Testis (tissue), 2 donors: ENCODE measurements at regions not wholly inside any gene's neighbourhood (a gene's known extent, or its start where the extent isn't known, plus 50 kb on each side); places are given as distances from the start of the nearest gene placed in this dataset.

Source experiments
- POLR2A ChIP-seq: fragments of 450-650 bp; IDR thresholded peaks from one replicate; pipeline ENCODE4 v1.6.1; 2017; ENCODE audit warnings: antibody characterized with exemption, mild to moderate bottlenecking, moderate library complexity
- TF ChIP-seq, protein P1 (sequence below), 3 experiments: fragments of 450-650 bp in 2 of 3; fragments of 200-600 bp in 1 of 3; sonication (generic) in 1 of 3; IDR thresholded peaks; one replicate each; pipeline ENCODE4 v1.5.1; 2016 to 2019; ENCODE audit warnings: antibody characterized with exemption in 3 of 3, mild to moderate bottlenecking in 2 of 3, moderate library complexity in 1 of 3

DNA sequence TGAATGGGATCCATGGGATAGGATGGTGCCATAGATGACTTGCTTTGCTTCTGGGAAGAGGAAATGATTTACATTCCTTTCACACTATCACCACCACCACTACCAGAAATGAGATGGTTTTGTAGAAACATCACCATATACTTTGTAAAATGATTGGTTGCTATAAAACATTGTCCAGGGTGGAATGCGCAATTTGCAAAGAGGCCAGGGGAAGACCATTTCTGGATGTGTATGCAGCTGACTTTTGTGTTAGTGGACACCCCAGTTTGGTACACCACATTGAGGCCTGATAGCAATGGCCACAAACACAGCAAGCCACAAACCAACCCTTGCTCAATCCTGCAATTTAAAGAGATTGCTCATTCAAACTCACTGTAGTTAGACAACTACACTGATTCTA, 56.7 kb upstream of the RCN1 start:
- TF ChIP-seq, protein P1, sequence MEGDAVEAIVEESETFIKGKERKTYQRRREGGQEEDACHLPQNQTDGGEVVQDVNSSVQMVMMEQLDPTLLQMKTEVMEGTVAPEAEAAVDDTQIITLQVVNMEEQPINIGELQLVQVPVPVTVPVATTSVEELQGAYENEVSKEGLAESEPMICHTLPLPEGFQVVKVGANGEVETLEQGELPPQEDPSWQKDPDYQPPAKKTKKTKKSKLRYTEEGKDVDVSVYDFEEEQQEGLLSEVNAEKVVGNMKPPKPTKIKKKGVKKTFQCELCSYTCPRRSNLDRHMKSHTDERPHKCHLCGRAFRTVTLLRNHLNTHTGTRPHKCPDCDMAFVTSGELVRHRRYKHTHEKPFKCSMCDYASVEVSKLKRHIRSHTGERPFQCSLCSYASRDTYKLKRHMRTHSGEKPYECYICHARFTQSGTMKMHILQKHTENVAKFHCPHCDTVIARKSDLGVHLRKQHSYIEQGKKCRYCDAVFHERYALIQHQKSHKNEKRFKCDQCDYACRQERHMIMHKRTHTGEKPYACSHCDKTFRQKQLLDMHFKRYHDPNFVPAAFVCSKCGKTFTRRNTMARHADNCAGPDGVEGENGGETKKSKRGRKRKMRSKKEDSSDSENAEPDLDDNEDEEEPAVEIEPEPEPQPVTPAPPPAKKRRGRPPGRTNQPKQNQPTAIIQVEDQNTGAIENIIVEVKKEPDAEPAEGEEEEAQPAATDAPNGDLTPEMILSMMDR (IDR thresholded peaks at IDR 0.05) = no peak
- no peak for TF ChIP-seq POLR2A
